ENCODE measurements at regions not wholly inside any gene's neighbourhood (a gene's known extent, or its start where the extent isn't known, plus 50 kb on each side); places are given as distances from the start of the nearest gene placed in this dataset.

DNA sequence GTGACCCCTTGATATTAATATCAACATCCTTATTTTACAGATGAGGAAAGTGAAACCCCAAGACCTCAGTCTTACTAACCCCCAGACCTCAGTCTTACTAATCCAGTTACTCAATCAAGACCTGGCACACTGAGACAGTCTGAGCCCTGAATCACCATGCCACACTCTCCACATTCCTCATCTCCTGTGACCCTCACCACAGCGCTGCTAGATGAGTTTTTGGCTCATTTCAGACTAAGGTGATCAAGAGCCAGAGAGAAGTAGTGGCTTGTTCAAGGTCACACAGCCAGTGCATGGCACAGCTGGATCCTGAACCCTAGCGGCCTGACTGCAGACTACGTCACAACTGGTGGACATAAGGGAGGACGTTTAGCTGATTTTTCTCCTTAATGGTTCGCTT is 579.2 kb downstream of the BCL11B start:
- TF ChIP-seq, protein P1, sequence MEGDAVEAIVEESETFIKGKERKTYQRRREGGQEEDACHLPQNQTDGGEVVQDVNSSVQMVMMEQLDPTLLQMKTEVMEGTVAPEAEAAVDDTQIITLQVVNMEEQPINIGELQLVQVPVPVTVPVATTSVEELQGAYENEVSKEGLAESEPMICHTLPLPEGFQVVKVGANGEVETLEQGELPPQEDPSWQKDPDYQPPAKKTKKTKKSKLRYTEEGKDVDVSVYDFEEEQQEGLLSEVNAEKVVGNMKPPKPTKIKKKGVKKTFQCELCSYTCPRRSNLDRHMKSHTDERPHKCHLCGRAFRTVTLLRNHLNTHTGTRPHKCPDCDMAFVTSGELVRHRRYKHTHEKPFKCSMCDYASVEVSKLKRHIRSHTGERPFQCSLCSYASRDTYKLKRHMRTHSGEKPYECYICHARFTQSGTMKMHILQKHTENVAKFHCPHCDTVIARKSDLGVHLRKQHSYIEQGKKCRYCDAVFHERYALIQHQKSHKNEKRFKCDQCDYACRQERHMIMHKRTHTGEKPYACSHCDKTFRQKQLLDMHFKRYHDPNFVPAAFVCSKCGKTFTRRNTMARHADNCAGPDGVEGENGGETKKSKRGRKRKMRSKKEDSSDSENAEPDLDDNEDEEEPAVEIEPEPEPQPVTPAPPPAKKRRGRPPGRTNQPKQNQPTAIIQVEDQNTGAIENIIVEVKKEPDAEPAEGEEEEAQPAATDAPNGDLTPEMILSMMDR (IDR thresholded peaks at IDR 0.05) = no peak
- TF ChIP-seq POLR2A (IDR thresholded peaks at IDR 0.05) = no peak
